Panc1 (cell line): ENCODE measurements at regions not wholly inside any gene's neighbourhood (a gene's known extent, or its start where the extent isn't known, plus 50 kb on each side); places are given as distances from the start of the nearest gene placed in this dataset.

Source experiments
- ATAC-seq: fragments of 200-7000 bp; cut with Tn5 transposase; 2 replicates; pipeline ENCODE4 v1.9.1; 2020; ENCODE audit warnings: mild to moderate bottlenecking, moderate library complexity
- BruUV-seq: library from RNA; stranded (reverse); fragments of 400-500 nt; replicated peaks from 2 replicates; lab custom pipeline; 2021; lab: Mats Ljungman, UMichigan
- CTCF ChIA-PET: fragments of 300-600 bp; sonication (Branson Sonifier 250); formaldehyde crosslinking; loops from one replicate; lab custom pipeline; 2022; ENCODE audit warnings: antibody characterized with exemption; lab: Charles Lee
- POLR2A ChIA-PET: fragments of 300-600 bp; sonication (Branson Sonifier 250); formaldehyde crosslinking; loops from one replicate; lab custom pipeline; 2022; ENCODE audit warnings: antibody characterized with exemption; lab: Charles Lee
- DNase-seq: peaks from one replicate; pipeline ENCODE4 v3.0.0-alpha.2; 2010; ENCODE audit warnings: low read depth, low spot score
- H3K27ac ChIP-seq: 2 replicates; pipeline ENCODE4 v1.5.1; 2011; ENCODE audit warnings: mild to moderate bottlenecking, low read length, inconsistent platforms
- H3K27me3 ChIP-seq: fragments of 200-500 bp; sonication (Bioruptor generic); 2 replicates; pipeline ENCODE4 v1.6.0; 2014; ENCODE audit warnings: low read length, inconsistent platforms; ENCODE audit not compliant: control insufficient read depth, insufficient read depth
- H3K36me3 ChIP-seq: fragments of 200-500 bp; sonication (Bioruptor generic); 2 replicates; pipeline ENCODE4 v1.5.1; 2014; ENCODE audit warnings: inconsistent platforms, mild to moderate bottlenecking, low read length, moderate library complexity; ENCODE audit not compliant: control insufficient read depth, insufficient read depth
- H3K4me1 ChIP-seq: 2 replicates; pipeline ENCODE4 v1.5.1; 2011; ENCODE audit warnings: inconsistent platforms, mild to moderate bottlenecking, low read length, moderate library complexity; ENCODE audit not compliant: control insufficient read depth, insufficient read depth
- H3K4me3 ChIP-seq, 2 experiments: 2 replicates each; pipeline ENCODE4 v1.5.1; 2011 to 2012; ENCODE audit warnings: low read depth in 2 of 2, low read length in 2 of 2, mild to moderate bottlenecking in 2 of 2, inconsistent platforms in 1 of 2, moderate library complexity in 1 of 2
- H3K9me3 ChIP-seq: fragments of 200-500 bp; sonication (Bioruptor generic); 2 replicates; pipeline ENCODE4 v1.5.1; 2014; ENCODE audit warnings: low read depth, mild to moderate bottlenecking, inconsistent platforms, low read length, moderate library complexity; ENCODE audit not compliant: control insufficient read depth, insufficient read depth
- CTCF ChIP-seq: fragments of 450-650 bp; IDR thresholded peaks from 2 replicates; pipeline ENCODE4 v1.5.1; 2017; ENCODE audit warnings: mild to moderate bottlenecking
- POLR2AphosphoS5 ChIP-seq: IDR thresholded peaks from 2 replicates; pipeline ENCODE4 v1.6.1; 2012; ENCODE audit warnings: mild to moderate bottlenecking, low read depth, low read length, moderate library complexity
- REST ChIP-seq, 2 experiments: IDR thresholded peaks; 2 replicates each; pipeline ENCODE4 v1.6.1; 2011 to 2012; ENCODE audit warnings: low read depth in 2 of 2, control low read depth in 1 of 2, low read length in 1 of 2, mild to moderate bottlenecking in 1 of 2, moderate library complexity in 1 of 2; ENCODE audit not compliant: insufficient read depth in 1 of 2
- SIN3A ChIP-seq: IDR thresholded peaks from 2 replicates; pipeline ENCODE4 v1.6.1; 2012; ENCODE audit warnings: low read depth, mild to moderate bottlenecking, low read length, moderate library complexity, borderline replicate concordance; ENCODE audit not compliant: insufficient read depth
- TCF7L2 ChIP-seq: IDR thresholded peaks from 2 replicates; pipeline ENCODE4 v1.6.1; 2011; ENCODE audit warnings: mild to moderate bottlenecking, low read depth, low read length, inconsistent platforms
- in situ Hi-C: cut with HindIII; loops from 2 replicates; pipeline ENCODE4 v1.10.0; 2016; ENCODE audit warnings: low sequenced_read_pairs, low pct_unique_long_range_greater_than_20kb
- intact Hi-C: fragments of 100-400 bp; cut with micrococcal nuclease; formaldehyde crosslinking; loops from one replicate; pipeline ENCODE4 v1.10.0; 2022; ENCODE audit not compliant: unreplicated experiment

GRCh38 chr3:66863205-66864111 is 134.6 kb upstream of the KBTBD8 start:
- DNase-seq (no peak), ATAC-seq (no peak)
- in situ Hi-C loops (no loop called here), intact Hi-C loops (no loop called here)
- ChIA-PET CTCF (interaction anchor here (0.7 kb wide), 1 partner anchor 707 kb away, joined by 6 read pairs; no protein-coding TSS in a partner anchor), POLR2A (no interaction called here)
- no peak overlapping the region for H3K4me3 ChIP-seq
- no peaks in the 10 kb centered on the region for H3K4me1 ChIP-seq
- no peaks in the 10 kb centered on the region for H3K27me3 ChIP-seq
- no peaks in the 10 kb centered on the region for H3K36me3 ChIP-seq
- no peak for TF ChIP-seq TCF7L2
- TF ChIP-seq POLR2AphosphoS5, result no peak
- TF ChIP-seq CTCF, result no peak
- TF ChIP-seq REST (IDR thresholded peaks at IDR 0.05; ENCODE audit: insufficient read depth in 1 of 2, low read depth in 2 of 2, low read length in 1 of 2), result no peak
- no peak for TF ChIP-seq SIN3A
- H3K27ac ChIP-seq, result no peak overlapping the region
- H3K9me3 ChIP-seq, result no peaks in the 10 kb centered on the region
- no TSS peak for BruUV-seq

GRCh38 chr3:66884659-66885058 is 113.4 kb upstream of the KBTBD8 start:
- Histone ChIP-seq H3K27me3 (no peaks in the 10 kb centered on the region; the same call in 1 of the 2 replicates), H3K4me1 (no peaks in the 10 kb centered on the region), H3K9me3 (no peaks in the 10 kb centered on the region), H3K4me3 (no peak overlapping the region), H3K36me3 (no peaks in the 10 kb centered on the region), H3K27ac (no peak overlapping the region)
- BruUV-seq, result no TSS peak
- CTCF ChIA-PET, result no interaction called here
- TF ChIP-seq CTCF (no peak), REST (IDR thresholded peaks at IDR 0.05; ENCODE audit: insufficient read depth in 1 of 2, low read depth in 2 of 2, low read length in 1 of 2) (no peak), POLR2AphosphoS5 (no peak), TCF7L2 (no peak), SIN3A (no peak)
- in situ Hi-C loops (no loop called here), intact Hi-C loops (no loop called here)
- DNase-seq, result no peak
- POLR2A ChIA-PET, result no interaction called here
- no peak for ATAC-seq
